IMR-90 (cell line): ENCODE measurements at regions not wholly inside any gene's neighbourhood (a gene's known extent, or its start where the extent isn't known, plus 50 kb on each side); places are given as distances from the start of the nearest gene placed in this dataset.

Source experiments
- ATAC-seq: fragments of 200-7000 bp; cut with Tn5 transposase; 2 replicates; pipeline ENCODE4 v1.9.1; 2020; ENCODE audit warnings: low read depth, mild to moderate bottlenecking, moderate library complexity
- BruUV-seq: library from RNA; stranded (reverse); fragments of 400-500 nt; replicated peaks from 2 replicates; lab custom pipeline; 2021; lab: Mats Ljungman, UMichigan
- CTCF ChIA-PET: fragments of 300-600 bp; formaldehyde crosslinking; extraction: SDS; loops from one replicate; lab custom pipeline; 2021; ENCODE audit warnings: antibody characterized with exemption; lab: Yijun Ruan, JAX
- POLR2A ChIA-PET: fragments of 300-600 bp; sonication (Branson Sonifier 250); formaldehyde crosslinking; loops from one replicate; lab custom pipeline; 2022; ENCODE audit warnings: antibody characterized with exemption; ENCODE audit not compliant: unreplicated experiment; lab: Charles Lee
- DNase-seq: peaks from one replicate; pipeline ENCODE4 v3.0.0; 2013
- H2AFZ ChIP-seq: replicated peaks from 2 replicates; pipeline ENCODE3; 2013; ENCODE audit warnings: low read length, mild to moderate bottlenecking; ENCODE audit not compliant: poor library complexity
- H2AK5ac ChIP-seq: 2 replicates; pipeline ENCODE4 v1.6.1; 2013; ENCODE audit warnings: low read depth, low read length, inconsistent platforms
- H2AK9ac ChIP-seq: replicated peaks from 2 replicates; pipeline ENCODE3; 2013; ENCODE audit warnings: mild to moderate bottlenecking, low read depth, low read length, moderate library complexity; ENCODE audit not compliant: poor library complexity
- H2BK120ac ChIP-seq: 2 replicates; pipeline ENCODE4 v1.6.1; 2013; ENCODE audit warnings: low read depth, low read length, inconsistent platforms
- H2BK15ac ChIP-seq: 3 replicates; pipeline ENCODE4 v1.6.1; 2013; ENCODE audit warnings: low read depth, low read length, inconsistent platforms
- H2BK20ac ChIP-seq: 2 replicates; pipeline ENCODE4 v1.6.1; 2013; ENCODE audit warnings: low read depth, mild to moderate bottlenecking, inconsistent platforms, low read length, moderate library complexity
- H2BK5ac ChIP-seq: 2 replicates; pipeline ENCODE4 v1.6.1; 2013; ENCODE audit warnings: mild to moderate bottlenecking, low read depth, low read length, inconsistent platforms; ENCODE audit not compliant: poor library complexity, severe bottlenecking
- H3K14ac ChIP-seq: replicated peaks from 2 replicates; pipeline ENCODE4 v1.6.1; 2013; ENCODE audit warnings: low read depth, low read length, inconsistent platforms
- H3K18ac ChIP-seq: 2 replicates; pipeline ENCODE4 v1.6.1; 2013; ENCODE audit warnings: low read depth, low read length, control low read depth
- H3K23ac ChIP-seq: 2 replicates; pipeline ENCODE4 v1.6.1; 2013; ENCODE audit warnings: low read depth, low read length, inconsistent platforms
- H3K27ac ChIP-seq: 2 replicates; pipeline ENCODE4 v1.5.1; 2013; ENCODE audit warnings: mild to moderate bottlenecking, control low read depth, low read length; ENCODE audit not compliant: insufficient read depth
- H3K27me3 ChIP-seq: 2 replicates; pipeline ENCODE4 v1.6.1; 2013; ENCODE audit warnings: low read length; ENCODE audit not compliant: control insufficient read depth, insufficient read depth
- H3K36me3 ChIP-seq: 2 replicates; pipeline ENCODE4 v1.6.1; 2013; ENCODE audit warnings: low read length, mixed read lengths; ENCODE audit not compliant: control insufficient read depth, insufficient read depth
- H3K4ac ChIP-seq: 2 replicates; pipeline ENCODE4 v1.6.1; 2013; ENCODE audit warnings: low read depth, low read length, inconsistent platforms
- H3K4me1 ChIP-seq: 2 replicates; pipeline ENCODE4 v1.6.1; 2013; ENCODE audit warnings: low read length, mixed read lengths; ENCODE audit not compliant: control insufficient read depth, insufficient read depth
- H3K4me2 ChIP-seq: 2 replicates; pipeline ENCODE4 v1.6.1; 2013; ENCODE audit warnings: low read depth, mild to moderate bottlenecking, control low read depth, low read length, moderate library complexity
- H3K4me3 ChIP-seq: 2 replicates; pipeline ENCODE4 v1.5.1; 2013; ENCODE audit warnings: low read depth, mild to moderate bottlenecking, control low read depth, low read length, moderate library complexity; ENCODE audit not compliant: insufficient read depth
- H3K56ac ChIP-seq: 2 replicates; pipeline ENCODE4 v1.6.1; 2013; ENCODE audit warnings: low read length, inconsistent platforms; ENCODE audit not compliant: insufficient read depth; ENCODE audit errors: extremely low read depth
- H3K79me1 ChIP-seq, 2 experiments: 2 replicates each; pipeline ENCODE4 v1.6.1; 2013; ENCODE audit warnings: low read length in 2 of 2, inconsistent platforms in 1 of 2, low read depth in 1 of 2
- H3K9ac ChIP-seq: 2 replicates; pipeline ENCODE4 v1.6.1; 2013; ENCODE audit warnings: low read depth, low read length, control low read depth
- H3K9me1 ChIP-seq: 2 replicates; pipeline ENCODE4 v1.6.1; 2013; ENCODE audit warnings: low read length, inconsistent platforms; ENCODE audit not compliant: insufficient read depth
- H3K9me3 ChIP-seq: 2 replicates; pipeline ENCODE4 v1.6.1; 2013; ENCODE audit warnings: low read length; ENCODE audit not compliant: control insufficient read depth, insufficient read depth
- H4K20me1 ChIP-seq: 2 replicates; pipeline ENCODE4 v1.6.1; 2013; ENCODE audit warnings: low read length, inconsistent platforms; ENCODE audit not compliant: insufficient read depth
- H4K5ac ChIP-seq: 2 replicates; pipeline ENCODE4 v1.6.1; 2013; ENCODE audit warnings: mild to moderate bottlenecking, low read depth, low read length, control low read depth
- H4K8ac ChIP-seq, 2 experiments: 2 replicates each; pipeline ENCODE4 v1.6.1; 2013; ENCODE audit warnings: low read depth in 2 of 2, low read length in 2 of 2, control low read depth in 1 of 2, inconsistent platforms in 1 of 2
- H4K91ac ChIP-seq: 2 replicates; pipeline ENCODE4 v1.6.1; 2013; ENCODE audit warnings: low read depth, low read length, inconsistent platforms; ENCODE audit not compliant: insufficient read depth
- BHLHE40 ChIP-seq: fragments of 150-350 bp; IDR thresholded peaks from 2 replicates; pipeline ENCODE4 v1.6.1; 2016; ENCODE audit warnings: mild to moderate bottlenecking, low read depth, low read length
- CEBPB ChIP-seq: IDR thresholded peaks from 2 replicates; pipeline ENCODE4 v1.6.1; 2012; ENCODE audit warnings: low read depth, low read length, improper control_type of control experiment
- CHD1 ChIP-seq: IDR thresholded peaks from 2 replicates; pipeline ENCODE4 v1.6.1; 2012; ENCODE audit warnings: low read depth, low read length, improper control_type of control experiment
- FOS ChIP-seq: fragments of 150-350 bp; IDR thresholded peaks from 2 replicates; pipeline ENCODE4 v1.6.1; 2016; ENCODE audit warnings: low read depth, low read length
- MAFK ChIP-seq: IDR thresholded peaks from 2 replicates; pipeline ENCODE4 v1.6.1; 2012; ENCODE audit warnings: low read depth, low read length, improper control_type of control experiment
- MAZ ChIP-seq: IDR thresholded peaks from 2 replicates; pipeline ENCODE4 v1.6.1; 2012; ENCODE audit warnings: low read depth, mild to moderate bottlenecking, low read length, improper control_type of control experiment, moderate library complexity, borderline replicate concordance
- MXI1 ChIP-seq: IDR thresholded peaks from 2 replicates; pipeline ENCODE4 v1.6.1; 2012; ENCODE audit warnings: low read depth, mild to moderate bottlenecking, low read length, moderate library complexity, borderline replicate concordance
- NFE2L2 ChIP-seq: fragments of 150-350 bp; IDR thresholded peaks from 2 replicates; pipeline ENCODE4 v1.6.1; 2016; ENCODE audit warnings: low read depth, mild to moderate bottlenecking, low read length
- POLR2A ChIP-seq: IDR thresholded peaks from 2 replicates; pipeline ENCODE4 v1.6.1; 2012; ENCODE audit warnings: mild to moderate bottlenecking, low read depth, low read length
- RAD21 ChIP-seq: IDR thresholded peaks from 2 replicates; pipeline ENCODE4 v1.6.1; 2012; ENCODE audit warnings: low read length, improper control_type of control experiment
- RCOR1 ChIP-seq: IDR thresholded peaks from 2 replicates; pipeline ENCODE4 v1.6.1; 2012; ENCODE audit warnings: mild to moderate bottlenecking, low read length, improper control_type of control experiment; ENCODE audit not compliant: insufficient replicate concordance
- RFX5 ChIP-seq: IDR thresholded peaks from 2 replicates; pipeline ENCODE4 v1.8.0; 2012; ENCODE audit warnings: low read depth, mild to moderate bottlenecking, low read length, moderate library complexity
- SMC3 ChIP-seq: fragments of 150-350 bp; IDR thresholded peaks from 2 replicates; pipeline ENCODE4 v1.6.1; 2016; ENCODE audit warnings: low read depth, mild to moderate bottlenecking, antibody characterized with exemption, low read length, moderate library complexity
- WGBS, 2 experiments: methylation state at CpG; one replicate each; pipeline versions ENCODE4 v1.1.5 to v1.1.7; 2013; ENCODE audit warnings: missing lambda C conversion rate in 2 of 2; ENCODE audit not compliant: insufficient read length in 1 of 2; ENCODE audit errors: extremely low coverage in 2 of 2; 5-methylcytosine and 5-hydroxymethylcytosine counted together
- dilution Hi-C: fragments of 300-500 bp; cut with HindIII; formaldehyde crosslinking; loops from one replicate; pipeline ENCODE4 v1.14.3; 2018; ENCODE audit warnings: low sequenced_read_pairs; ENCODE audit not compliant: unreplicated experiment
- in situ Hi-C: fragments of 300-500 bp; cut with MboI; formaldehyde crosslinking; loops from 3 replicates; pipeline ENCODE4 v1.14.3; 2019; ENCODE audit warnings: low sequenced_read_pairs, inconsistent platforms, mixed read lengths
- intact Hi-C: fragments of 100-400 bp; cut with micrococcal nuclease; formaldehyde crosslinking; loops from 2 replicates; pipeline ENCODE4 v1.10.0; 2022
- TF ChIP-seq, protein P1 (sequence below): fragments of 150-350 bp; IDR thresholded peaks from 2 replicates; pipeline ENCODE4 v1.6.1; 2017; ENCODE audit warnings: mild to moderate bottlenecking, antibody characterized with exemption, low read length, low read depth
- TF ChIP-seq, protein P2 (sequence below): conservative IDR thresholded peaks from 2 replicates; pipeline ENCODE4 v1.5.1; 2012; ENCODE audit warnings: mild to moderate bottlenecking, low read depth, low read length, improper control_type of control experiment
- TF ChIP-seq, protein P3 (sequence below): fragments of 150-350 bp; IDR thresholded peaks from 2 replicates; pipeline ENCODE4 v1.6.1; 2016; ENCODE audit warnings: low read depth, mild to moderate bottlenecking, low read length, moderate library complexity, borderline replicate concordance

DNA sequence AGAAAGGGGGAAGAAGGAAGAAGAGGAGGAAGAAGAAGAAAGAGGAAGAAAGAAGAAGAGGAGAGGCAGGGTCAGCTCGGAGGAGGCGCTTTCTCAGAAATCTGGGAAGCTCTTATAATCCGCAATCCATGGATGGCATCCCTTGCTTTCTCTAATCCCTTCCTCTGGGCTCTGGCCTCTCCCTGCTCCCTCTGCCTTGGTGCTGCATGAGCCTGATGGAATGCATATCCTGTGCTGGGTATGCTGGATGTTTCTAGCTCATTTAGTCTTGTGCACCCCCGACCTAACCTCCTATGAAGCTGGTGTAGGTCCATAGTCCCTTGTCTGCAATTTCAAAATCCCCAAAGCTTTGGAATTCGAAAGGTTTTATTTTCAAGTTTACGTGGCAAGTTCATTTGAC, 94.2 kb upstream of the MYL2 start:
- no peak overlapping the region for H4K91ac ChIP-seq
- H3K14ac ChIP-seq = no peak overlapping the region
- DNase-seq = no peak
- no peak overlapping the region for H3K4ac ChIP-seq
- H2AK5ac ChIP-seq = no peak overlapping the region
- H2BK5ac ChIP-seq = no peak overlapping the region
- no peak overlapping the region for H3K27ac ChIP-seq
- ChIA-PET POLR2A (no interaction called here), CTCF (no interaction called here)
- no peaks in the 10 kb centered on the region for H3K79me1 ChIP-seq
- in situ Hi-C loops = no loop called here
- H3K9ac ChIP-seq = no peak overlapping the region
- H2AFZ ChIP-seq = no peak overlapping the region
- H4K8ac ChIP-seq = no peak overlapping the region
- no TSS peak for BruUV-seq
- H3K4me1 ChIP-seq = no peaks in the 10 kb centered on the region
- no peak overlapping the region for H2BK15ac ChIP-seq
- intact Hi-C loops = no loop called here
- H4K20me1 ChIP-seq = no peaks in the 10 kb centered on the region
- H3K9me1 ChIP-seq = no peaks in the 10 kb centered on the region
- H3K18ac ChIP-seq = no peak overlapping the region
- no peaks in the 10 kb centered on the region for H3K9me3 ChIP-seq
- ATAC-seq = no peak
- dilution Hi-C loops = no loop called here
- no peak overlapping the region for H3K23ac ChIP-seq
- H2BK20ac ChIP-seq = no peak overlapping the region
- no peak overlapping the region for H3K4me2 ChIP-seq
- TF ChIP-seq RAD21 = no peak
- TF ChIP-seq MAFK = no peak
- no peak for TF ChIP-seq CHD1
- no peak for TF ChIP-seq CEBPB
- no peak for TF ChIP-seq RCOR1
- TF ChIP-seq POLR2A = no peak
- TF ChIP-seq MXI1 = no peak
- TF ChIP-seq, protein P1, sequence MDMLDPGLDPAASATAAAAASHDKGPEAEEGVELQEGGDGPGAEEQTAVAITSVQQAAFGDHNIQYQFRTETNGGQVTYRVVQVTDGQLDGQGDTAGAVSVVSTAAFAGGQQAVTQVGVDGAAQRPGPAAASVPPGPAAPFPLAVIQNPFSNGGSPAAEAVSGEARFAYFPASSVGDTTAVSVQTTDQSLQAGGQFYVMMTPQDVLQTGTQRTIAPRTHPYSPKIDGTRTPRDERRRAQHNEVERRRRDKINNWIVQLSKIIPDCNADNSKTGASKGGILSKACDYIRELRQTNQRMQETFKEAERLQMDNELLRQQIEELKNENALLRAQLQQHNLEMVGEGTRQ = no peak
- no peak for TF ChIP-seq FOS
- TF ChIP-seq NFE2L2 = no peak
- TF ChIP-seq, protein P2, sequence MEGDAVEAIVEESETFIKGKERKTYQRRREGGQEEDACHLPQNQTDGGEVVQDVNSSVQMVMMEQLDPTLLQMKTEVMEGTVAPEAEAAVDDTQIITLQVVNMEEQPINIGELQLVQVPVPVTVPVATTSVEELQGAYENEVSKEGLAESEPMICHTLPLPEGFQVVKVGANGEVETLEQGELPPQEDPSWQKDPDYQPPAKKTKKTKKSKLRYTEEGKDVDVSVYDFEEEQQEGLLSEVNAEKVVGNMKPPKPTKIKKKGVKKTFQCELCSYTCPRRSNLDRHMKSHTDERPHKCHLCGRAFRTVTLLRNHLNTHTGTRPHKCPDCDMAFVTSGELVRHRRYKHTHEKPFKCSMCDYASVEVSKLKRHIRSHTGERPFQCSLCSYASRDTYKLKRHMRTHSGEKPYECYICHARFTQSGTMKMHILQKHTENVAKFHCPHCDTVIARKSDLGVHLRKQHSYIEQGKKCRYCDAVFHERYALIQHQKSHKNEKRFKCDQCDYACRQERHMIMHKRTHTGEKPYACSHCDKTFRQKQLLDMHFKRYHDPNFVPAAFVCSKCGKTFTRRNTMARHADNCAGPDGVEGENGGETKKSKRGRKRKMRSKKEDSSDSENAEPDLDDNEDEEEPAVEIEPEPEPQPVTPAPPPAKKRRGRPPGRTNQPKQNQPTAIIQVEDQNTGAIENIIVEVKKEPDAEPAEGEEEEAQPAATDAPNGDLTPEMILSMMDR = no peak
- TF ChIP-seq BHLHE40 = no peak
- no peak for TF ChIP-seq SMC3
- TF ChIP-seq, protein P3, sequence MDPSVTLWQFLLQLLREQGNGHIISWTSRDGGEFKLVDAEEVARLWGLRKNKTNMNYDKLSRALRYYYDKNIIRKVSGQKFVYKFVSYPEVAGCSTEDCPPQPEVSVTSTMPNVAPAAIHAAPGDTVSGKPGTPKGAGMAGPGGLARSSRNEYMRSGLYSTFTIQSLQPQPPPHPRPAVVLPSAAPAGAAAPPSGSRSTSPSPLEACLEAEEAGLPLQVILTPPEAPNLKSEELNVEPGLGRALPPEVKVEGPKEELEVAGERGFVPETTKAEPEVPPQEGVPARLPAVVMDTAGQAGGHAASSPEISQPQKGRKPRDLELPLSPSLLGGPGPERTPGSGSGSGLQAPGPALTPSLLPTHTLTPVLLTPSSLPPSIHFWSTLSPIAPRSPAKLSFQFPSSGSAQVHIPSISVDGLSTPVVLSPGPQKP = no peak
- TF ChIP-seq MAZ = no peak
- no peak for TF ChIP-seq RFX5
- WGBS, 2 experiments = no CpG with 5 or more reads among the region's 6 CpGs
- H2BK120ac ChIP-seq = no peak overlapping the region
- no peak overlapping the region for H2AK9ac ChIP-seq
- H3K27me3 ChIP-seq = no peaks in the 10 kb centered on the region
- no peak overlapping the region for H3K56ac ChIP-seq
- no peaks in the 10 kb centered on the region for H3K36me3 ChIP-seq
- no peak overlapping the region for H4K5ac ChIP-seq
- no peak overlapping the region for H3K4me3 ChIP-seq
